AG10803 (cell line): ENCODE measurements at regions not wholly inside any gene's neighbourhood (a gene's known extent, or its start where the extent isn't known, plus 50 kb on each side); places are given as distances from the start of the nearest gene placed in this dataset.

Source experiments
- DNase-seq: peaks from one replicate; pipeline ENCODE4 v3.0.0; 2010; ENCODE audit warnings: low read depth
- H3K4me3 ChIP-seq: 2 replicates; pipeline ENCODE4 v1.5.1; 2011; ENCODE audit warnings: mild to moderate bottlenecking, low read length, control low read depth
- CTCF ChIP-seq: conservative IDR thresholded peaks from 2 replicates; pipeline ENCODE4 v1.5.1; 2011; ENCODE audit warnings: mild to moderate bottlenecking, low read length, control low read depth, inconsistent platforms

GRCh38 chr4:123339507-123340380, 56.9 kb upstream of the SPRY1 start:
- no peak overlapping the region for H3K4me3 ChIP-seq
- no peak for DNase-seq
- no peak for TF ChIP-seq CTCF

- TF ChIP-seq CTCF, result no peak
- H3K4me3 ChIP-seq, result no peak overlapping the region
- DNase-seq, result peak; percentile 77
These were observed 56.3 kb upstream of the SPRY1 start for GRCh38 chr4:123340381-123340701.

- no peak for TF ChIP-seq CTCF
- H3K4me3 ChIP-seq, result no peak overlapping the region
- no peak for DNase-seq
These were observed 54.1 kb upstream of the SPRY1 start for GRCh38 chr4:123342498-123342897.

- TF ChIP-seq CTCF, result no peak
- DNase-seq, result no peak
- H3K4me3 ChIP-seq, result no peak overlapping the region
These were observed 53.1 kb upstream of the SPRY1 start for GRCh38 chr4:123343400-123344041.

GRCh38 chr4:123345137-123345934, 51.3 kb upstream of the SPRY1 start:
- TF ChIP-seq CTCF, result no peak
- H3K4me3 ChIP-seq, result no peak overlapping the region
- DNase-seq, result no peak

- H3K4me3 ChIP-seq, result no peak overlapping the region
- no peak for DNase-seq
- TF ChIP-seq CTCF, result no peak
These were observed 50.7 kb upstream of the SPRY1 start for GRCh38 chr4:123345935-123346300.
